GM18909 (cell line): ENCODE measurements at regions not wholly inside any gene's neighbourhood (a gene's known extent, or its start where the extent isn't known, plus 50 kb on each side); places are given as distances from the start of the nearest gene placed in this dataset.
"Not testable (repeated sequence)": the region's sequence is repeated elsewhere in the genome, so short reads cannot be mapped to it uniquely, and the experiment has no call there.

ENCODE experiments used
- ATAC-seq: cut with Tn5 transposase; IDR thresholded peaks from one replicate; pipeline ENCODE4 v1.9.1; 2021; ENCODE audit warnings: mild to moderate bottlenecking; ENCODE audit not compliant: unreplicated experiment, poor library complexity

- no peak for ATAC-seq
Measured at GRCh38 chr11:129625930-129626329, 189.7 kb upstream of the TMEM45B start.

- no peak for ATAC-seq
Measured at GRCh38 chr11:129631201-129631600, 184.4 kb upstream of the TMEM45B start.

- no peak for ATAC-seq
Measured at GRCh38 chr11:129636926-129637325, 178.7 kb upstream of the TMEM45B start.

- ATAC-seq: no peak
Measured at GRCh38 chr11:129637473-129637872, 178.2 kb upstream of the TMEM45B start.

GRCh38 chr11:129637983-129638776 lies 177.5 kb upstream of the TMEM45B start:
- ATAC-seq: no peak

GRCh38 chr11:129639300-129639699 lies 176.3 kb upstream of the TMEM45B start:
- ATAC-seq: no peak

- no peak for ATAC-seq
Measured at GRCh38 chr11:129640671-129641070, 175.0 kb upstream of the TMEM45B start.

GRCh38 chr11:129643031-129643721 lies 172.5 kb upstream of the TMEM45B start:
- ATAC-seq: no peak

GRCh38 chr11:129644326-129644725 lies 171.3 kb upstream of the TMEM45B start:
- ATAC-seq: no peak

- ATAC-seq: no peak
Measured at GRCh38 chr11:129645943-129646342, 169.7 kb upstream of the TMEM45B start.

GRCh38 chr11:129650044-129650443 lies 165.6 kb upstream of the TMEM45B start:
- ATAC-seq: not testable (repeated sequence)

- ATAC-seq: no peak
Measured at GRCh38 chr11:129652835-129653234, 162.8 kb upstream of the TMEM45B start.

GRCh38 chr11:129655247-129655832 lies 160.3 kb upstream of the TMEM45B start:
- no peak for ATAC-seq

GRCh38 chr11:129657866-129658525 lies 157.7 kb upstream of the TMEM45B start:
- ATAC-seq: no peak

GRCh38 chr11:129658526-129658867 lies 157.2 kb upstream of the TMEM45B start:
- no peak for ATAC-seq

GRCh38 chr11:129680907-129681306 lies 134.7 kb upstream of the TMEM45B start:
- ATAC-seq: no peak

- ATAC-seq: no peak
Measured at GRCh38 chr11:129681344-129682114, 134.1 kb upstream of the TMEM45B start.

- no peak for ATAC-seq
Measured at GRCh38 chr11:129686269-129686668, 129.4 kb upstream of the TMEM45B start.

- no peak for ATAC-seq
Measured at GRCh38 chr11:129691142-129691541, 124.5 kb upstream of the TMEM45B start.

GRCh38 chr11:129694538-129694937 lies 121.1 kb upstream of the TMEM45B start:
- ATAC-seq: no peak
